HUES48 (cell line): ENCODE measurements at regions not wholly inside any gene's neighbourhood (a gene's known extent, or its start where the extent isn't known, plus 50 kb on each side); places are given as distances from the start of the nearest gene placed in this dataset.

Experiments used
- H3K27ac ChIP-seq: one replicate; pipeline ENCODE4 v1.7.0; 2013; ENCODE audit warnings: low read depth, low read length, inconsistent platforms
- H3K27me3 ChIP-seq: 2 replicates; pipeline ENCODE4 v1.6.1; 2013; ENCODE audit warnings: mild to moderate bottlenecking, low read length; ENCODE audit not compliant: control insufficient read depth, insufficient read depth
- H3K36me3 ChIP-seq: 2 replicates; pipeline ENCODE4 v1.6.1; 2013; ENCODE audit warnings: low read length; ENCODE audit not compliant: control insufficient read depth, insufficient read depth
- H3K4me1 ChIP-seq: 2 replicates; pipeline ENCODE4 v1.6.1; 2013; ENCODE audit warnings: mild to moderate bottlenecking, low read length; ENCODE audit not compliant: control insufficient read depth, insufficient read depth
- H3K4me3 ChIP-seq: 2 replicates; pipeline ENCODE4 v1.5.1; 2013; ENCODE audit warnings: mild to moderate bottlenecking, low read depth, low read length
- H3K9ac ChIP-seq: 2 replicates; pipeline ENCODE4 v1.6.1; 2013; ENCODE audit warnings: mild to moderate bottlenecking, low read depth, low read length, moderate library complexity
- H3K9me3 ChIP-seq: 2 replicates; pipeline ENCODE4 v1.6.1; 2013; ENCODE audit warnings: low read length; ENCODE audit not compliant: control insufficient read depth, insufficient read depth

GRCh38 chr6:14742680-14743079 is 503.2 kb upstream of the JARID2 start:
- H3K27me3 ChIP-seq: no peaks in the 10 kb centered on the region
- H3K9ac ChIP-seq: no peak overlapping the region
- no peak overlapping the region for H3K4me3 ChIP-seq
- H3K36me3 ChIP-seq: no peaks in the 10 kb centered on the region
- H3K4me1 ChIP-seq: no peaks in the 10 kb centered on the region
- no peaks in the 10 kb centered on the region for H3K9me3 ChIP-seq
- no peak overlapping the region for H3K27ac ChIP-seq

DNA sequence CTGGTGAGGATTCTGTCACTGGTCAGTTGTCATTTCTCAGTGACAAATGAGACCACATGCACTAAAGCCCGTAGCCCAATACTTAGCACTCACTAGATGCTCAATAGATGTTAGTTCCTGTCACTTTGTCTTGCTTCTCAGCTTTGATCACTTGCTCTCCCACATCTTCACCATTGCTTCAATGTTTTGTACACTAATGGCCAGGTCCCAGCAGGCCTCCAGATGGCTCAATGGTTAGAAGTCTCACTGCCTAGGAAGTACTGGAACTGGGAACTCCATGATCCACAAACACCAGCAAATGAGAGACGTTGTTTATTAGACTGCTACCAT is 502.8 kb upstream of the JARID2 start:
- no peak overlapping the region for H3K27ac ChIP-seq

GRCh38 chr6:14743474-14744211 is 502.2 kb upstream of the JARID2 start:
- Histone ChIP-seq H3K9ac (no peak overlapping the region), H3K4me1 (no peaks in the 10 kb centered on the region), H3K36me3 (no peaks in the 10 kb centered on the region), H3K27me3 (no peaks in the 10 kb centered on the region), H3K9me3 (no peaks in the 10 kb centered on the region), H3K4me3 (no peak overlapping the region), H3K27ac (peak overlapping the region; percentile 16)

More for the DNA sequence above, 502.8 kb upstream of the JARID2 start:
- Histone ChIP-seq H3K36me3 (no peaks in the 10 kb centered on the region), H3K4me3 (no peak overlapping the region), H3K9ac (no peak overlapping the region), H3K4me1 (no peaks in the 10 kb centered on the region), H3K27me3 (no peaks in the 10 kb centered on the region), H3K9me3 (no peaks in the 10 kb centered on the region)

GRCh38 chr6:14744212-14744556 is 501.7 kb upstream of the JARID2 start:
- no peak overlapping the region for H3K9ac ChIP-seq
- H3K4me3 ChIP-seq: no peak overlapping the region
- H3K9me3 ChIP-seq: no peaks in the 10 kb centered on the region
- no peaks in the 10 kb centered on the region for H3K36me3 ChIP-seq
- H3K27me3 ChIP-seq: no peaks in the 10 kb centered on the region
- H3K27ac ChIP-seq: no peak overlapping the region
- no peaks in the 10 kb centered on the region for H3K4me1 ChIP-seq

DNA sequence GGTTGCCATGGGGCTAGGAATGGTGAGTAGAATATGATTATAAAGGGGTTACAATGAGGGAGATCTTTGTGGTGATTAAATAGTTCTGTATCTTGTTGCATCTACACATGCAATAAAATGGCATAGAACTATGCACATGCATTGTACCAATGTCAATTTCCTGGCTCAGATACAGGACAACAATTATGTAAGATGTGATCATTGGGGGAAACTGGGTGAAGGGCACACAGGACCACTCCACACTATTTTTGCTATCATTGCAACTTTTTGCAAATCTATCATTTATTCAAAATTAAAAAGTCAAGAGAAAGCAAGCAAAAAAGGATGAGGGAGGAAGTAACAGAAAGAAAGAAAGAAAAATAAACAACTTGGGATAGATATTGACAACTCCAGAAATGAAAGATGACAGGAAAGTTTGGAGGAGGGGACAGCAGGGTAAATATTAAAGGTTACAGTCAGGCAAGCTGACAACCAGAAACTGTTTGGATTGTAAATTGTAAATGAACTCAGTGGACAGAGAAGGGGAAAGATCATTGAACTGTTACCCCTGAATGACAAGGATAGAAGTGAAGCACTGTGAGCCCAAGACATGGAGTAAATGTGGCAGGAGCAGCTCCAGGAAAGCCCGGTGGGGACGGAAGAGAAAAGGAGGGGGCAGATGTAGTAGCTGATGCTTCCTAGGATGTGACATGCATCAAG is 499.6 kb upstream of the JARID2 start:
- Histone ChIP-seq H3K27me3 (no peaks in the 10 kb centered on the region), H3K4me3 (no peak overlapping the region), H3K36me3 (no peaks in the 10 kb centered on the region), H3K9me3 (no peaks in the 10 kb centered on the region), H3K9ac (no peak overlapping the region), H3K27ac (no peak overlapping the region), H3K4me1 (no peaks in the 10 kb centered on the region)

GRCh38 chr6:14747881-14748520 is 497.9 kb upstream of the JARID2 start:
- H3K27ac ChIP-seq: no peak overlapping the region
- no peak overlapping the region for H3K9ac ChIP-seq
- H3K4me1 ChIP-seq: no peaks in the 10 kb centered on the region
- H3K4me3 ChIP-seq: no peak overlapping the region
- no peaks in the 10 kb centered on the region for H3K27me3 ChIP-seq
- no peaks in the 10 kb centered on the region for H3K36me3 ChIP-seq
- H3K9me3 ChIP-seq: no peaks in the 10 kb centered on the region

DNA sequence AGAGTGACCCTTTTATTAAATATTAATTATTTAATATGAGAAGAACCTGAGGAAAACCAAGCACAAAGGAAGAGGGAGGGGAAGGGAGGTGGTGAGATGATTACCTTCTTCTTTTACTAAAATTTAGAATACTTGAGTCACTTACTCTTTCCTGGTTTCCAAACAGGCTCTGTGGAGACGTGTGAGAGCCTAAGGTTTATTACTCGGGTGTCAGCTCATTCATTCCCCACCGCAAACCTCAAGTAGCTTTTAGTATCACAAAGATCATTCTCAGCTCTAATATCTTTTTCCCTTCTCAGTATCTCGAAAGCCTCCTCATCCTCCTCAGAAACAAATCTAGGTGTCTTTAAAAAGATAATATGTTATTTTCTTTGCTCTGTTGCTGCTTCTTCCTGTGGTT is 497.2 kb upstream of the JARID2 start:
- no peak overlapping the region for H3K9ac ChIP-seq
- no peak overlapping the region for H3K4me3 ChIP-seq
- H3K9me3 ChIP-seq: no peaks in the 10 kb centered on the region
- H3K36me3 ChIP-seq: no peaks in the 10 kb centered on the region
- no peak overlapping the region for H3K27ac ChIP-seq
- no peaks in the 10 kb centered on the region for H3K27me3 ChIP-seq
- H3K4me1 ChIP-seq: no peaks in the 10 kb centered on the region

DNA sequence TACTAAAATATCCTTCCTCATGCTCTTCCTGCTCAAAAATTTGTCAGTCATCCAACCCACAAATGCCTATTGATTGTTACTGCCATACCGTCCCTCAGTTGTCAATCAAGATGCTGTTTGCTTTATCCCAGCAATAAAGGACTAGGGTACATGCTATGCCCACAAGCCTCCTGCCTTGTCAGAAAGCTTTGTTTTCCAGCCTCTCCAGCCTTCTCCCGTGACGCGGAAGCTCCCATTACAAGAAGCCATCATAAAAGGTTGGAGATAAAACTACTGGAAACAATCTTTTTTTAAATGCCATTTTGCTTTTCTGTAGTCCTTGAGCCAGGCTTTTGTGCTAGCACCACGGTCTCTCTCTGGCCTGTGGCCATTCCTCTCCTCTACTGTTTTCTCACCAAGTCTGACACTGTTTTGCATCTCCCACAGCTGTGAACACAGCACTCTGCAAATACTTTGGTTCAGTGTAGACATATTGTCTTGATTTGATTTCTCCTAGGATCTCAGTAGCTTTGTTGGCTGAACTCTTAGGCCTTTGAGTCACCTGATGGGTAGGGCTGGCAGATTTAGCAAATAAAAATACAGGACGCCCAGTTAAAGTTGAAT is 495.7 kb upstream of the JARID2 start:
- no peaks in the 10 kb centered on the region for H3K4me1 ChIP-seq
- no peak overlapping the region for H3K27ac ChIP-seq
- no peaks in the 10 kb centered on the region for H3K9me3 ChIP-seq
- H3K27me3 ChIP-seq: no peaks in the 10 kb centered on the region
- no peak overlapping the region for H3K4me3 ChIP-seq
- no peak overlapping the region for H3K9ac ChIP-seq
- H3K36me3 ChIP-seq: no peaks in the 10 kb centered on the region

GRCh38 chr6:14751645-14752175 is 494.2 kb upstream of the JARID2 start:
- Histone ChIP-seq H3K4me3 (no peak overlapping the region), H3K9me3 (no peaks in the 10 kb centered on the region), H3K27me3 (no peaks in the 10 kb centered on the region), H3K27ac (no peak overlapping the region), H3K36me3 (no peaks in the 10 kb centered on the region), H3K4me1 (no peaks in the 10 kb centered on the region), H3K9ac (no peak overlapping the region)

DNA sequence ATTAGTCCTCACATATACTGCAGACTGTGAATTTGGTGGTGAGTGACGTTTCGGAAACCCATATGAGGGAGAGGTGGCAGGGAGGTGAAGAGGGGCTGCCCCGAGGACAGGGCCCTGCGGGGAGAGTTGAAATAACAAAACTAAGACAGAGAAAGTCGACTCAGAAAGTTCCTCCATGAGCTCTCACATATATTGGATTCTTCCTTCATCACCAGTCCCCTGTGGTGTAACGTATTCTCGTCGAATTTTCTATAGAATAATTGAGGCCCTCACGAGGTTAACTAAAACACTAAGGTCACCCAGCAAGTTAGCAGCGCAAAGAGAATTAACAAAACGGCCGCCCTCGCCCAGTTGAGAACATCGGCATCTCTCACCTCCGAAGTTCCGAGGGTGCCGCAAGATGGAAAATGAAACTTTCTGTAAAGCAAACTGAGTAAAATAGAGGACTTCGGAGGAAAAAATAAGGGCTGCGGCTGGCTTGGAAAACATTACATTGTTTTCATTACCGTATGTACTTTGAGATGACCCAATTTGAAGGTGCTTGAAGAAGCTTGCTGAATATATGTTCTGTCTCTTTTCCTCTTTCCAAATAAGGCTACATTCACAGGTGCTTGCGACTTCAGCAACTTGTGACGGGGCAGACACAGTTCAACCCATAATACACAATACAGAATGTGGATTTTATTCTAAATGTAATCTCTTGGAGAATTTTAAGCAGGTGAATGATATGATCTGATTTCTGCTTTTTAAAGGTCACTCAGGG is 490.9 kb upstream of the JARID2 start:
- H3K9ac ChIP-seq: no peak overlapping the region
- H3K36me3 ChIP-seq: no peaks in the 10 kb centered on the region
- H3K9me3 ChIP-seq: no peaks in the 10 kb centered on the region
- no peaks in the 10 kb centered on the region for H3K27me3 ChIP-seq
- H3K4me3 ChIP-seq: no peak overlapping the region
- 0 out of 2 replicates have a peak, but pooled peaks cover 5% of the 10 kb centered on the region for H3K4me1 ChIP-seq
- H3K27ac ChIP-seq: no peak overlapping the region
